Left lung (tissue), 4 donors: ENCODE measurements at regions not wholly inside any gene's neighbourhood (a gene's known extent, or its start where the extent isn't known, plus 50 kb on each side); places are given as distances from the start of the nearest gene placed in this dataset.
A peak's percentile ranks its signal among the peaks of the same experiment; 100 is the strongest.

ENCODE experiments used
- ATAC-seq: fragments of 200-7000 bp; cut with Tn5 transposase; one replicate; pipeline ENCODE4 v1.9.1; 2020; ENCODE audit warnings: moderate library complexity
- DNase-seq, 4 donors: peaks; one replicate each; pipeline ENCODE4 v3.0.0-alpha.2; 2013 to 2020
- H3K27ac ChIP-seq, 2 donors: fragments of 200-600 bp; sonication (generic) in 1 of 2; one replicate each; pipeline versions ENCODE4 v1.5.0 to v1.8.0; 2020 to 2021
- H3K27me3 ChIP-seq, 2 donors: fragments of 200-600 bp; sonication (generic) in 1 of 2; one replicate each; pipeline versions ENCODE4 v1.5.0 to v1.8.0; 2020 to 2021
- H3K36me3 ChIP-seq, 2 donors: fragments of 200-600 bp; sonication (generic) in 1 of 2; one replicate each; pipeline versions ENCODE4 v1.5.0 to v1.8.0; 2020 to 2021
- H3K4me1 ChIP-seq, 2 donors: fragments of 200-600 bp; one replicate each; pipeline ENCODE4 v1.8.0; 2021
- H3K4me3 ChIP-seq, 2 donors: fragments of 200-600 bp; sonication (generic) in 1 of 2; one replicate each; pipeline versions ENCODE4 v1.5.0 to v1.8.0; 2020 to 2021; ENCODE audit warnings: mild to moderate bottlenecking in 1 of 2
- H3K9me3 ChIP-seq, 2 donors: fragments of 200-600 bp; sonication (generic) in 1 of 2; one replicate each; pipeline versions ENCODE4 v1.5.0 to v1.8.0; 2020 to 2021
- CTCF ChIP-seq, 2 donors: fragments of 200-600 bp; sonication (generic) in 1 of 2; IDR thresholded peaks; one replicate each; pipeline versions ENCODE4 v1.5.0 to v1.8.0; 2021; ENCODE audit warnings: antibody characterized with exemption in 2 of 2
- intact Hi-C, 2 donors: fragments of 100-400 bp; cut with DNase I; formaldehyde crosslinking; loops; one replicate each; pipeline versions ENCODE4 v1.11.2 to v1.14.2; 2022
- donor health status: DM: no; HTN: yes; CAD: no.
- donor health status: DM: no; HTN: no; CAD: no.

GRCh38 chr20:4613718-4614620 is 72.3 kb upstream of the PRNP start:
- peak in 1 of 2 donors; percentile 9 for TF ChIP-seq CTCF (IDR thresholded peaks at IDR 0.05)
- Histone ChIP-seq H3K4me3 (no peak overlapping the region), H3K4me1 (no peaks in the 10 kb centered on the region), H3K27ac (no peak overlapping the region), H3K27me3 (no peaks in the 10 kb centered on the region), H3K9me3 (peaks cover 0 to 10% of the 10 kb centered on the region in 2 donors), H3K36me3 (no peaks in the 10 kb centered on the region)
- intact Hi-C loops, result no loop called here
- DNase-seq, result peak in 1 of 4 donors; percentile 50
- ATAC-seq, result peak; percentile 68

GRCh38 chr20:4613184-4613583 is 73.1 kb upstream of the PRNP start:
- peak; percentile 29 for ATAC-seq
- intact Hi-C loops, result no loop called here
- H3K4me1 ChIP-seq, result no peaks in the 10 kb centered on the region
- DNase-seq, result no peak
- no peak for TF ChIP-seq CTCF (IDR thresholded peaks at IDR 0.05)
- H3K27me3 ChIP-seq, result no peaks in the 10 kb centered on the region
- H3K4me3 ChIP-seq, result no peak overlapping the region
- peaks cover 0 to 10% of the 10 kb centered on the region in 2 donors for H3K9me3 ChIP-seq
- H3K27ac ChIP-seq, result no peak overlapping the region
- no peaks in the 10 kb centered on the region for H3K36me3 ChIP-seq

GRCh38 chr20:4610871-4611270 is 75.4 kb upstream of the PRNP start:
- Histone ChIP-seq H3K36me3 (no peaks in the 10 kb centered on the region), H3K27ac (no peak overlapping the region), H3K4me3 (no peak overlapping the region), H3K27me3 (peaks cover 0 to 9% of the 10 kb centered on the region in 2 donors), H3K4me1 (no peaks in the 10 kb centered on the region), H3K9me3 (no peaks in the 10 kb centered on the region)
- DNase-seq (no peak), ATAC-seq (no peak)
- intact Hi-C loops, result no loop called here
- no peak for TF ChIP-seq CTCF (IDR thresholded peaks at IDR 0.05)

- Histone ChIP-seq H3K9me3 (no peaks in the 10 kb centered on the region), H3K4me1 (no peaks in the 10 kb centered on the region), H3K27me3 (peaks cover 0 to 13% of the 10 kb centered on the region in 2 donors), H3K36me3 (no peaks in the 10 kb centered on the region), H3K27ac (no peak overlapping the region), H3K4me3 (no peak overlapping the region)
- intact Hi-C loops, result loop anchor here (2.0 to 10.0 kb wide), 2 partner anchors 105 to 111 kb away; partner anchors contain the start of gene PRND (in 1 of the 2)
- no peak for TF ChIP-seq CTCF (IDR thresholded peaks at IDR 0.05)
- ATAC-seq, result no peak
- DNase-seq, result no peak
Observed at GRCh38 chr20:4609511-4609910, 76.7 kb upstream of the PRNP start.

- Histone ChIP-seq H3K4me1 (no peaks in the 10 kb centered on the region), H3K9me3 (no peaks in the 10 kb centered on the region), H3K27me3 (peaks cover 0 to 20% of the 10 kb centered on the region in 2 donors), H3K27ac (no peak overlapping the region), H3K4me3 (no peak overlapping the region), H3K36me3 (no peaks in the 10 kb centered on the region)
- DNase-seq (no peak), ATAC-seq (no peak)
- intact Hi-C loops, result loop anchor here (2.0 to 10.0 kb wide), 2 partner anchors 106 to 112 kb away; partner anchors contain the start of gene PRND (in 1 of the 2)
- TF ChIP-seq CTCF (IDR thresholded peaks at IDR 0.05), result no peak
Observed at GRCh38 chr20:4608861-4609260, 77.4 kb upstream of the PRNP start.
